ENCODE measurements at regions not wholly inside any gene's neighbourhood (a gene's known extent, or its start where the extent isn't known, plus 50 kb on each side); places are given as distances from the start of the nearest gene placed in this dataset.
A peak's percentile ranks its signal among the peaks of the same experiment; 100 is the strongest.
"Not testable (repeated sequence)": the region's sequence is repeated elsewhere in the genome, so short reads cannot be mapped to it uniquely, and the experiment has no call there.

DNA sequence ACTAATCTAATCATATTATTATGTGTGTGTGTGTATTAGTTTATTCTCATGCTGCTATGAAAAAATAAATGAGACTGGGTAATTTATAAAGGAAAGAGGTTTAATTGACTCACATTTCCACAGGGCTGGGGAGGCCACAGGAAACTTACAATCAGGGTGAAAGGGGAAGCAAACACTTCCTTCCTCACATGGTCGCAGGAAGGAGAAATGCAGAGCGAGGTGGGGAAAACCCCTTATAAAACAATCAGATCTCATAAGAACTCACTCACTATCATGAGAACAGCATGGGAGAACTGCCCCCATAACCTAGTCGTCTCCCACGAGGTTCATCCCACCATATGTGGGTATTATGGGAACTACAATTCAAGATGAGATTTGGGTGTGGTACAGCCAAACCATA, 190.9 kb upstream of the TAPT1 start:
- Histone ChIP-seq H3K9me3 (ENCODE audit: control insufficient read depth, low read length) (no peaks in the 10 kb centered on the region), H3K4me3 (ENCODE audit: extremely low read depth, insufficient read depth, low read length, poor library complexity, severe bottlenecking) (no peak overlapping the region), H3K27ac (ENCODE audit: low read depth, low read length, severe bottlenecking) (no peak overlapping the region), H3K4me1 (ENCODE audit: control insufficient read depth, insufficient read depth, low read length, poor library complexity, severe bottlenecking) (no peaks in the 10 kb centered on the region), H3K36me3 (ENCODE audit: control insufficient read depth, insufficient read depth, low read length) (no peaks in the 10 kb centered on the region)
- WGBS, 2 experiments (ENCODE audit: insufficient coverage in 2 of 2): no CpG with 5 or more reads among the region's 4 CpGs

DNA sequence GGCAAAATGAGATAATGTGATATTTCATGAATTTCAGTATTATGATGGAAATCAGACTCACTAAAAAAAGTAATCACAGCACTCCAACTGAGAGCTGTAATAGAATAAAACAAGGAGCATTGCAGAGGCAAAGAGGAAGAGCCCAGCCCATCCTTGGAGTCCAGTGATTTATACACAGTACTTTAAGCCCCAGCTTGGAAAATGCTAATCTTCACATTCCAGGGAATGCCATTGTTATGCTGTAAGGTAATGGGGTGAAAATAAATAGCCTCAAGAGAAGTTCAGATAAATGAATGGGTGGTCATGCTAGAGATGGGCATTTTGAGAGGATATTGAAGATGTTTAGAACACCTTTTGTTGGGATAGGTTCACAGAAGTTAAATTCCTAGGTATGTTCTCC, 190.3 kb upstream of the TAPT1 start:
- no peak overlapping the region for H3K4me3 ChIP-seq (ENCODE audit: extremely low read depth, insufficient read depth, low read length, poor library complexity, severe bottlenecking)
- H3K27ac ChIP-seq (ENCODE audit: low read depth, low read length, severe bottlenecking): no peak overlapping the region
- H3K4me1 ChIP-seq (ENCODE audit: control insufficient read depth, insufficient read depth, low read length, poor library complexity, severe bottlenecking): no peaks in the 10 kb centered on the region
- no peaks in the 10 kb centered on the region for H3K36me3 ChIP-seq (ENCODE audit: control insufficient read depth, insufficient read depth, low read length)
- H3K9me3 ChIP-seq (ENCODE audit: control insufficient read depth, low read length): no peaks in the 10 kb centered on the region

DNA sequence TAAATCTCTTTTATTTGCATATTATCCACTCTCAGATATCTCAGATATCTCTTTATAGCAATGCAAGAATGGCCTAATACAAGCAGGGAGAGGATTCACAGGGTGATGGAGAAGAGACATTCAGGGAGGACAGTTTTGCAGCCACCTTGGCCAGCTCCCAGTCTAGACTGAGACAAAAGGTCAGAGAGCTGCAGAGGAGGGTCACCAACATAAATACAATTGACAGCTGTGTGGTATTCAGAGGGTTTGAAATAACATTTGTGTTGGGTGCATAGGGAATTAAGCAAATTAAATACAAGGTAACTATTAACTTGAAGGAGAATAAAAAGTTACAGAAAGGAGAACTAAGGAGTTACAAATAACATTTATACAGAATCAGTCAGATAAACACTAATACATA, 189.5 kb upstream of the TAPT1 start:
- Histone ChIP-seq H3K4me3 (ENCODE audit: extremely low read depth, insufficient read depth, low read length, poor library complexity, severe bottlenecking) (no peak overlapping the region), H3K4me1 (ENCODE audit: control insufficient read depth, insufficient read depth, low read length, poor library complexity, severe bottlenecking) (no peaks in the 10 kb centered on the region), H3K9me3 (ENCODE audit: control insufficient read depth, low read length) (no peaks in the 10 kb centered on the region), H3K36me3 (ENCODE audit: control insufficient read depth, insufficient read depth, low read length) (no peaks in the 10 kb centered on the region), H3K27ac (ENCODE audit: low read depth, low read length, severe bottlenecking) (no peak overlapping the region)

DNA sequence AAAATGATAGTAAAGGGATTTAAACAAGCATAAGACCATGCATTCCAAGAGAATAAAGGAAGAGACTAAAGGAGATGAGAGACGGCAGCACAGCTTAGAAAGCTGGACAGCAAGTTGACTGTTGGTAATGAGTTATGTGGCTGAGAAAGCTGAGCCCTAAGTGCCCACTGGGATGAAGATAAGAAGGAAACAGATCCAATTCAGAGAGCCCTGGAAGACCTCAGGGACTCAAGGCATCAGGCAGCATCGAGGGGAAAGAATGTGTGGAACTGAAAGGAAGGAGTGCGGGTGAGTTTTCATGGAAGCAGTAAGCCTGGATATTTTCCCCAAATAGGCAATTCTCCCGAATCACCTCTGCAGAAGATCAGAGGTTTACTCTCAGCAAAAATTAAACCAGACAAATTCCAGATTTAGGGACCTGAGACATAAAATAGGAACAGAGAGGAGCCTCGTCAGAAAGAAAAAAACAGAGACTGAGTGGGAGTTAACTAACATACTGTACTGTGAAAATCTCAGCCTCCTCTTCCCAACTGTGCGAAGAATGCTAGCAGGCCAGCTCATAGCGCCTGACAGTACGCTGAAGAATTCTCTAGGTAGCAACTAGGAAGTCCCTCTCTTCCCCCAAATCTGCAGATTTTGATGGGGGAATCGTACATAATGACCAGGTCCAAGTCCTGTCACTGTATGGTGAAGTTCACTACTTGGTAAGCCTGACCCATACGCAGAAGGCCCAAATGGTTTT, 187.7 kb upstream of the TAPT1 start:
- Histone ChIP-seq H3K9me3 (ENCODE audit: control insufficient read depth, low read length) (no peaks in the 10 kb centered on the region), H3K27ac (ENCODE audit: low read depth, low read length, severe bottlenecking) (peak overlapping the region; percentile 86), H3K4me1 (ENCODE audit: control insufficient read depth, insufficient read depth, low read length, poor library complexity, severe bottlenecking) (no peaks in the 10 kb centered on the region), H3K36me3 (ENCODE audit: control insufficient read depth, insufficient read depth, low read length) (no peaks in the 10 kb centered on the region), H3K4me3 (ENCODE audit: extremely low read depth, insufficient read depth, low read length, poor library complexity, severe bottlenecking) (no peak overlapping the region)
- WGBS, 2 experiments (ENCODE audit: insufficient coverage in 2 of 2): 88 to 90% methylated on average over 7 to 8 of the region's 10 CpGs

DNA sequence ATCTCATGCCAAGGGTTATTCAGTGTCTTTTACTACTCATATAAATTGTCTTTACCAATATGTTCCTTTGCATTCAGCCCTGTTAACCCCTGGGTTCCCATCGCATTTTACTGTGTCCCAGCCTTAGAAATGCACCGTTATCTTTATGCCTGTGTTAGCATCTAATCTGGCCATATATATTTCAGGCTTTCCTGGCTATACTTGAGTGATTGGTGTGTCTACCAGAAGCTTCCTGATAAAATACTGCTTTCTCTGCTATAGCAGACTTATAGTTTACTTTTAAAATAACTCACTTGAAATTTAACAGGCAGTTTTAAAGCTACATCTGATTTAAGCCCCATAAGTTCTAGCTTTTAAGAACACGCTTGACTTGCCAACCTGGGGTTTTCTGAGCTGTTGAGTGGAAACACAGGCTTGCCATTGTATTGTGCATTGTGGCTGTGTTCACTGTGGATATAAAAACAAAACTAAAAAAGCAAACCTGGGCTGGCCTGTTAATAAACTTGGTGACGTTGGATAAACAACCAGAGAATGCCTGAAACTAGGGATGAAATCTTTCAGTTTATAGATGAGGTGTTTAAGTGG, 185.3 kb upstream of the TAPT1 start:
- Histone ChIP-seq H3K4me1 (ENCODE audit: control insufficient read depth, insufficient read depth, low read length, poor library complexity, severe bottlenecking) (no peaks in the 10 kb centered on the region), H3K36me3 (ENCODE audit: control insufficient read depth, insufficient read depth, low read length) (no peaks in the 10 kb centered on the region), H3K9me3 (ENCODE audit: control insufficient read depth, low read length) (no peaks in the 10 kb centered on the region), H3K4me3 (ENCODE audit: extremely low read depth, insufficient read depth, low read length, poor library complexity, severe bottlenecking) (no peak overlapping the region), H3K27ac (ENCODE audit: low read depth, low read length, severe bottlenecking) (no peak overlapping the region)
- WGBS, 2 experiments (ENCODE audit: insufficient coverage in 2 of 2): 89 to 94% methylated on average over 2 to 3 of the region's 4 CpGs

DNA sequence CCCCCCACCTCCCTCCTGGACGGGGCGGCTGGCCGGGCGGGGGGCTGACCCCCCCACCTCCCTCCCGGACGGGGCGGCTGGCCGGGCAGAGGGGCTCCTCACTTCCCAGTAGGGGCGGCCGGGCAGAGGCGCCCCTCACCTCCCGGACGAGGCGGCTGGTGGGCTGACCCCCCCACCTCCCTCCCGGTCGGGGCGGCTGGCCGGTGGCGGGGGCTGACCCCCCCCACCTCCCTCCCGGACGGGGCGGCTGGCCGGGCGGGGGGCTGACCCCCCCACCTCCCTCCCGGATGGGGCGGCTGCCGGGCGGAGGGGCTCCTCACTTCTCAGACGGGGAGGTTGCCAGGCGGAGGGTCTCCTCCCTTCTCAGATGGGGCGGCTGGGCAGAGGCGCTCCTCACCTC, 166.9 kb upstream of the TAPT1 start:
- WGBS, 2 experiments (ENCODE audit: insufficient coverage in 2 of 2): 83% methylated on average over 6 of the region's 32 CpGs; no CpG with 5 or more reads in 1 of the 2 experiments
- not testable (repeated sequence) for H3K4me3 ChIP-seq (ENCODE audit: extremely low read depth, insufficient read depth, low read length, poor library complexity, severe bottlenecking); H3K9me3 ChIP-seq (ENCODE audit: control insufficient read depth, low read length); H3K4me1 ChIP-seq (ENCODE audit: control insufficient read depth, insufficient read depth, low read length, poor library complexity, severe bottlenecking); H3K36me3 ChIP-seq (ENCODE audit: control insufficient read depth, insufficient read depth, low read length); H3K27ac ChIP-seq (ENCODE audit: low read depth, low read length, severe bottlenecking)

DNA sequence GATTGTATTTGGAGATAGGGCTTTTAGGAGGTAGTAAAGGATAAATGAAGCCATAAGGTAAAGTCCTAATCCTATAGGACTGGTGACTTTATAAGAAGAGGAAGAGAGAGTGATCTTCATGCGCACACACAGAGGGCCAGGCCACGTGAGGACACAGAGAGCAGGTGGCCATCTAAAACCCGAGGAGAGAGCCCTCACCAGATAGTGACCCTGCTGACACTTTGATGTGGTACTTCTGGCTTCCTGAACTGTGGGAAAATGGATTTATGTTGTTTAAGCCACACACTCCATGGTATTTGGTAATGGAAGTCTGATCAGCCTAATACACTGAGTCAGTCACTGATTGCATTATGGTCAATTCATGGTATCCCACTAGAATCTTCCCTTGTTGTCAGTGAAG, 164.9 kb upstream of the TAPT1 start:
- WGBS, 2 experiments (ENCODE audit: insufficient coverage in 2 of 2): 84 to 90% methylated on average over 3 of the region's 3 CpGs
- no peaks in the 10 kb centered on the region for H3K4me1 ChIP-seq (ENCODE audit: control insufficient read depth, insufficient read depth, low read length, poor library complexity, severe bottlenecking)

DNA sequence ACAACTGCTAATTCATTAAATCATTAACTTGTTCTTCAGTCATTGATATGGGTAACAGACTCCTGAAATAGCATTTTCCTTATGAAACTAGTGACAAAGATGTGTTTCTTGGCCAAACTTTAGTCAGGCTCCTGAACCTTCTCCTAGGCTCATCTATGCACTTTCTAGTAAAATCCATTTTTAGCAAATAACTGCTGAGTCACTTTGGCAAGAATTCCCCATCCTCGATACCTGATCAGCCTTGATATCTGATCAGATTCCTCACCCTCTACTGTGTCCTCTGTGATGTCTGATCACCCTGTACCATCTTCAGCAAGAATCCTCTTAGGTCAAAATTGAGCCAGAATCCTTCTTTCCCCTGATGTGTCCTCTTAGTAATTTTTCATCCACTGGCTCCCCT, 161.2 kb upstream of the TAPT1 start:
- WGBS, 2 experiments (ENCODE audit: insufficient coverage in 2 of 2): 83 to 100% methylated on average over 1 of the region's 1 CpG
- H3K4me1 ChIP-seq (ENCODE audit: control insufficient read depth, insufficient read depth, low read length, poor library complexity, severe bottlenecking): no peaks in the 10 kb centered on the region

More for the DNA sequence above, 164.9 kb upstream of the TAPT1 start:
- no peak overlapping the region for H3K27ac ChIP-seq (ENCODE audit: low read depth, low read length, severe bottlenecking)
- H3K36me3 ChIP-seq (ENCODE audit: control insufficient read depth, insufficient read depth, low read length): no peaks in the 10 kb centered on the region
- H3K9me3 ChIP-seq (ENCODE audit: control insufficient read depth, low read length): no peaks in the 10 kb centered on the region
- H3K4me3 ChIP-seq (ENCODE audit: extremely low read depth, insufficient read depth, low read length, poor library complexity, severe bottlenecking): no peak overlapping the region

DNA sequence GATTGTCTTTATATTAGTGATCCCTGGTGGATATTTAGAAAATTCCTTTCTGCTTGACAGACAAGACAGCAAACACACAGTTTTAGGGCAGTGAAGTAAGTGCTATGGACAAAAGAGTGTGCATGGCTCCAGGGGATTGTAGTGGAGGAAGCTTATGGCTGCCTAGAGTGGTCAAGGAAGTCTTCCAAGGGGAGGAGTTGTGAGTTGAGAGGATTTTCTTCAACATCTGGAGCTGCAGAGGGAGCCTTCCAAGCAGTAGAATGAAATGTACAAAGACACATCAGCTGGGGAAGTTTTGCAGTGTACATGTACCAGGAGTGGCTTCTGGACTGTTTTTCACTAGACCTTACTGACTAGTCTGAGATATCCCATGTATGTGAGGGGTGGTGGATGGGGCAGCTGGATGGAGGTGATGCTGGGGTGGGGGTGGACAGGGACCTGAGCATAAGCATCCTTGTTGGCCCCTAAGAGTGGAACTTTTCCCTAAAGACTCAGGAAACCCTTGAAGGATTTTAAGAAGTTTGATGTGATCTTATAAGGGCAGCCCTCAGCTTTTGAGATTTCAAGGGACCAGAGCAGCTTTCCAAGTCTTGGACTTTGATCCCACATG, 160.5 kb upstream of the TAPT1 start:
- Histone ChIP-seq H3K36me3 (ENCODE audit: control insufficient read depth, insufficient read depth, low read length) (no peaks in the 10 kb centered on the region), H3K4me1 (ENCODE audit: control insufficient read depth, insufficient read depth, low read length, poor library complexity, severe bottlenecking) (no peaks in the 10 kb centered on the region), H3K4me3 (ENCODE audit: extremely low read depth, insufficient read depth, low read length, poor library complexity, severe bottlenecking) (no peak overlapping the region), H3K9me3 (ENCODE audit: control insufficient read depth, low read length) (no peaks in the 10 kb centered on the region), H3K27ac (ENCODE audit: low read depth, low read length, severe bottlenecking) (no peak overlapping the region)

More for the DNA sequence above, 161.2 kb upstream of the TAPT1 start:
- H3K36me3 ChIP-seq (ENCODE audit: control insufficient read depth, insufficient read depth, low read length): no peaks in the 10 kb centered on the region
- H3K9me3 ChIP-seq (ENCODE audit: control insufficient read depth, low read length): no peaks in the 10 kb centered on the region
- H3K27ac ChIP-seq (ENCODE audit: low read depth, low read length, severe bottlenecking): no peak overlapping the region
- no peak overlapping the region for H3K4me3 ChIP-seq (ENCODE audit: extremely low read depth, insufficient read depth, low read length, poor library complexity, severe bottlenecking)

DNA sequence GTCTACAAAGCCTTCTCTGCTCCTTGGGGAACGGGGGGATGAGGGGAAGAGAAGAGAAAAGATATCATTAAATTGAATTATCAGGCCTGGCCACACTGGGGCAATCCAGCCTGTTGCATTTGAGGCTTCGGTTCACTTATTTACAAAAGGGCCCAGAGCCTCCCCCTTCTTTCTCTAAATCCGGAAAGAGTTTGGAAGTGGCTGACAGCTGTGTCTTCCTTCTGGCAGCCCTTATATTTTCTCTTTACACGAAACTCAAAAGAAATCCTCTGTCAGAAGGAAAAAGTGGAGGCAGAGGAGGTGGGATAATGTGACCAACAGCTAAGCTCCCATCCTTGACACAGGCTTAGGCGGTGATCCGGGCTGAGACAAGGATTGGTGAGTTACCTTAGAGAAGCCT, 158.3 kb upstream of the TAPT1 start:
- no peak overlapping the region for H3K4me3 ChIP-seq (ENCODE audit: extremely low read depth, insufficient read depth, low read length, poor library complexity, severe bottlenecking)
- 84 to 92% methylated on average over 3 of the region's 6 CpGs for WGBS, 2 experiments (ENCODE audit: insufficient coverage in 2 of 2)
- H3K4me1 ChIP-seq (ENCODE audit: control insufficient read depth, insufficient read depth, low read length, poor library complexity, severe bottlenecking): no peaks in the 10 kb centered on the region
- no peak overlapping the region for H3K27ac ChIP-seq (ENCODE audit: low read depth, low read length, severe bottlenecking)
- H3K9me3 ChIP-seq (ENCODE audit: control insufficient read depth, low read length): no peaks in the 10 kb centered on the region
- H3K36me3 ChIP-seq (ENCODE audit: control insufficient read depth, insufficient read depth, low read length): no peaks in the 10 kb centered on the region

DNA sequence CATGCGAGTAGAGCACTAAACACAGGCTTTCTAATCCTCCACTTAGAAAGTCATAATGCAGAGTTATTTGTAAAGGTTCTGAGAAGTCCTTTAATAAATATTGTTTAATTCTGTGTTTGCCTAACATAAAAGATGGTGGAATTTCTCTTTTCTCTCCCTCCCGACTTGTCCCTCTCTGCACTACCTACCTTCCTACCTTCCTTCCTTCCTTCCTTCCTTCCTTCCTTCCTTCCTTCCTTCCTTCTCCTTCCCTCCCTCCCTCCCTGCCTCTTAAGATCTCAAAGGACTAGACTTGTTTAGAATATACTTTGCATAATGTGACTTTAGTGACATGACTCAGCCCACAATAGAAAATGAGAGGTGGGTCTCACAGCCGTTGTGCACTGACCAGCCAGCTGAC, 156.3 kb upstream of the TAPT1 start:
- H3K27ac ChIP-seq (ENCODE audit: low read depth, low read length, severe bottlenecking): no peak overlapping the region
- no peak overlapping the region for H3K4me3 ChIP-seq (ENCODE audit: extremely low read depth, insufficient read depth, low read length, poor library complexity, severe bottlenecking)
- no peaks in the 10 kb centered on the region for H3K9me3 ChIP-seq (ENCODE audit: control insufficient read depth, low read length)
- no peaks in the 10 kb centered on the region for H3K36me3 ChIP-seq (ENCODE audit: control insufficient read depth, insufficient read depth, low read length)
- no peaks in the 10 kb centered on the region for H3K4me1 ChIP-seq (ENCODE audit: control insufficient read depth, insufficient read depth, low read length, poor library complexity, severe bottlenecking)
- no CpG with 5 or more reads among the region's 3 CpGs for WGBS, 2 experiments (ENCODE audit: insufficient coverage in 2 of 2)

Data from mesodermal cell (in vitro differentiated cells).